SU-DHL-6 (cell line): ENCODE measurements at regions not wholly inside any gene's neighbourhood (a gene's known extent, or its start where the extent isn't known, plus 50 kb on each side); places are given as distances from the start of the nearest gene placed in this dataset.

Experiments
- EZH2phosphoT487 ChIP-seq: fragments of 200-600 bp; sonication (generic), shearing (Covaris generic); conservative IDR thresholded peaks from 2 replicates; pipeline ENCODE4 v1.6.1; 2018; ENCODE audit warnings: mild to moderate bottlenecking, antibody characterized with exemption, low read length, moderate library complexity, mixed read lengths
- TF ChIP-seq, protein P1 (sequence below): fragments of 200-600 bp; sonication (generic); IDR thresholded peaks from one replicate; pipeline ENCODE4 v1.5.1; 2017; ENCODE audit warnings: antibody characterized with exemption, mild to moderate bottlenecking, low read length, moderate library complexity; ENCODE audit not compliant: insufficient read depth, poor library complexity, severe bottlenecking

- no peak for TF ChIP-seq EZH2phosphoT487
- TF ChIP-seq, protein P1, sequence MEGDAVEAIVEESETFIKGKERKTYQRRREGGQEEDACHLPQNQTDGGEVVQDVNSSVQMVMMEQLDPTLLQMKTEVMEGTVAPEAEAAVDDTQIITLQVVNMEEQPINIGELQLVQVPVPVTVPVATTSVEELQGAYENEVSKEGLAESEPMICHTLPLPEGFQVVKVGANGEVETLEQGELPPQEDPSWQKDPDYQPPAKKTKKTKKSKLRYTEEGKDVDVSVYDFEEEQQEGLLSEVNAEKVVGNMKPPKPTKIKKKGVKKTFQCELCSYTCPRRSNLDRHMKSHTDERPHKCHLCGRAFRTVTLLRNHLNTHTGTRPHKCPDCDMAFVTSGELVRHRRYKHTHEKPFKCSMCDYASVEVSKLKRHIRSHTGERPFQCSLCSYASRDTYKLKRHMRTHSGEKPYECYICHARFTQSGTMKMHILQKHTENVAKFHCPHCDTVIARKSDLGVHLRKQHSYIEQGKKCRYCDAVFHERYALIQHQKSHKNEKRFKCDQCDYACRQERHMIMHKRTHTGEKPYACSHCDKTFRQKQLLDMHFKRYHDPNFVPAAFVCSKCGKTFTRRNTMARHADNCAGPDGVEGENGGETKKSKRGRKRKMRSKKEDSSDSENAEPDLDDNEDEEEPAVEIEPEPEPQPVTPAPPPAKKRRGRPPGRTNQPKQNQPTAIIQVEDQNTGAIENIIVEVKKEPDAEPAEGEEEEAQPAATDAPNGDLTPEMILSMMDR, result no peak
Measured at GRCh38 chr3:178396318-178396717, 139.9 kb upstream of the KCNMB2 start.
